GM12878 (cell line): ENCODE measurements at regions not wholly inside any gene's neighbourhood (a gene's known extent, or its start where the extent isn't known, plus 50 kb on each side); places are given as distances from the start of the nearest gene placed in this dataset.

Experiments
- ATAC-seq: fragments of 200-7000 bp; cut with Tn5 transposase; 3 replicates; pipeline ENCODE4 v1.9.1; 2020; ENCODE audit warnings: mild to moderate bottlenecking, moderate library complexity
- BruUV-seq: library from RNA; stranded (reverse); fragments of 400-500 nt; replicated peaks from 2 replicates; lab custom pipeline; 2021; lab: Mats Ljungman, UMichigan
- CTCF ChIA-PET: fragments of 300-600 bp; sonication (Branson Sonifier 250); formaldehyde crosslinking; extraction: SDS; loops from one replicate; lab custom pipeline; 2021; ENCODE audit warnings: inconsistent platforms; lab: Yijun Ruan, JAX
- POLR2A ChIA-PET: fragments of 350-600 bp; formaldehyde crosslinking; extraction: SDS; loops from one replicate; lab custom pipeline; 2021; ENCODE audit warnings: inconsistent platforms; lab: Charles Lee
- RAD21 ChIA-PET: fragments of 300-600 bp; sonication (Branson Sonifier 250); formaldehyde crosslinking; loops from one replicate; lab custom pipeline; 2023; ENCODE audit warnings: antibody characterized with exemption; ENCODE audit not compliant: unreplicated experiment; lab: Charles Lee
- SMC1A ChIA-PET: fragments of 300-600 bp; sonication (Branson Sonifier 250); formaldehyde crosslinking; loops from one replicate; lab custom pipeline; 2023; ENCODE audit not compliant: unreplicated experiment, uncharacterized antibody; lab: Charles Lee
- DNase-seq: peaks from one replicate; pipeline ENCODE4 v3.0.0-alpha.2; 2011; ENCODE audit warnings: low read depth, low spot score
- FAIRE-seq: peaks from 3 replicates; lab custom pipeline; 2011; peaks lifted over from hg19 to GRCh38; lab: Jason Lieb, UNC
- H2AFZ ChIP-seq: 2 replicates; pipeline ENCODE4 v1.6.0; 2011; ENCODE audit warnings: low read depth, low read length, control low read depth; ENCODE audit not compliant: control insufficient read depth
- H3K27ac ChIP-seq: 2 replicates; pipeline ENCODE4 v1.5.1; 2011; ENCODE audit warnings: control low read depth; ENCODE audit not compliant: control insufficient read depth, insufficient read depth
- H3K27me3 ChIP-seq, 2 experiments: replicated peaks in 1 of 2; 2 replicates each; pipeline versions ENCODE4 v1.6.0 to v1.6.1; 2011; ENCODE audit warnings: low read length in 1 of 2; ENCODE audit not compliant: control insufficient read depth in 2 of 2, insufficient read depth in 2 of 2
- H3K36me3 ChIP-seq, 2 experiments: 2 replicates each; pipeline ENCODE4 v1.5.1; 2011; ENCODE audit warnings: low read length in 1 of 2; ENCODE audit not compliant: control insufficient read depth in 2 of 2, insufficient read depth in 2 of 2
- H3K4me1 ChIP-seq: 2 replicates; pipeline ENCODE4 v1.6.1; 2011; ENCODE audit warnings: mild to moderate bottlenecking, low read length, moderate library complexity, mixed read lengths; ENCODE audit not compliant: control insufficient read depth, insufficient read depth
- H3K4me2 ChIP-seq: 2 replicates; pipeline ENCODE4 v1.6.0; 2011; ENCODE audit warnings: control low read depth; ENCODE audit not compliant: control insufficient read depth, insufficient read depth
- H3K4me3 ChIP-seq: fragments of 200-600 bp; sonication (generic); 2 replicates; pipeline ENCODE4 v1.5.1; 2016
- H3K79me2 ChIP-seq: 2 replicates; pipeline ENCODE4 v1.6.0; 2011; ENCODE audit warnings: low read length; ENCODE audit not compliant: control insufficient read depth, insufficient read depth
- H3K9ac ChIP-seq: 2 replicates; pipeline ENCODE4 v1.8.0; 2011; ENCODE audit warnings: low read length, control low read depth, mixed read lengths; ENCODE audit not compliant: control insufficient read depth, insufficient read depth
- H3K9me3 ChIP-seq: replicated peaks from 3 replicates; pipeline ENCODE4 v1.5.1; 2011; ENCODE audit warnings: mild to moderate bottlenecking, low read length; ENCODE audit not compliant: control insufficient read depth, insufficient read depth
- H4K20me1 ChIP-seq: 2 replicates; pipeline ENCODE4 v1.6.0; 2011; ENCODE audit not compliant: control insufficient read depth, insufficient read depth
- ATF2 ChIP-seq: IDR thresholded peaks from 2 replicates; pipeline ENCODE4 v1.6.1; 2012; ENCODE audit warnings: low read length, inconsistent platforms
- ATF7 ChIP-seq: fragments of 450-650 bp; IDR thresholded peaks from 2 replicates; pipeline ENCODE4 v1.6.1; 2016; ENCODE audit warnings: low read depth, mild to moderate bottlenecking
- BMI1 ChIP-seq: fragments of 450-650 bp; IDR thresholded peaks from 2 replicates; pipeline ENCODE4 v1.6.1; 2016; ENCODE audit warnings: mild to moderate bottlenecking, moderate library complexity, borderline replicate concordance
- CHD1 ChIP-seq: IDR thresholded peaks from 2 replicates; pipeline ENCODE4 v1.6.1; 2012; ENCODE audit warnings: low read depth, low read length, improper control_type of control experiment
- CUX1 ChIP-seq: IDR thresholded peaks from 2 replicates; pipeline ENCODE4 v1.6.1; 2012; ENCODE audit warnings: improper control_type of control experiment, low read depth, low read length; ENCODE audit not compliant: insufficient replicate concordance
- FOXK2 ChIP-seq: fragments of 450-650 bp; IDR thresholded peaks from 2 replicates; pipeline ENCODE4 v1.6.1; 2017; ENCODE audit warnings: mild to moderate bottlenecking, moderate library complexity
- HDGF ChIP-seq: fragments of 450-650 bp; IDR thresholded peaks from 2 replicates; pipeline ENCODE4 v1.6.1; 2016; ENCODE audit warnings: antibody characterized with exemption
- MLLT1 ChIP-seq: fragments of 450-650 bp; IDR thresholded peaks from 2 replicates; pipeline ENCODE4 v1.6.1; 2016; ENCODE audit warnings: mild to moderate bottlenecking
- MTA2 ChIP-seq: fragments of 450-650 bp; IDR thresholded peaks from 2 replicates; pipeline ENCODE4 v1.6.1; 2016; ENCODE audit warnings: low read depth, mild to moderate bottlenecking, moderate library complexity
- MXI1 ChIP-seq: fragments of 150-350 bp; IDR thresholded peaks from 2 replicates; pipeline ENCODE4 v1.6.1; 2011; ENCODE audit warnings: low read depth, mild to moderate bottlenecking, inconsistent platforms, low read length, improper control_type of control experiment
- NFXL1 ChIP-seq: fragments of 450-650 bp; IDR thresholded peaks from 2 replicates; pipeline ENCODE4 v1.6.1; 2017; ENCODE audit warnings: antibody characterized with exemption, mild to moderate bottlenecking, borderline replicate concordance
- PAX8 ChIP-seq: fragments of 450-650 bp; IDR thresholded peaks from 2 replicates; pipeline ENCODE4 v1.6.1; 2017; ENCODE audit warnings: mild to moderate bottlenecking, moderate library complexity
- PBX3 ChIP-seq: IDR thresholded peaks from 2 replicates; pipeline ENCODE4 v1.6.1; 2011; ENCODE audit warnings: mild to moderate bottlenecking, low read depth, low read length, moderate library complexity; ENCODE audit not compliant: insufficient replicate concordance
- WGBS: methylation state at CpG from one replicate; pipeline ENCODE4 v1.1.6; 2016; ENCODE audit warnings: low lambda C conversion rate; ENCODE audit not compliant: insufficient replicate concordance, insufficient coverage; ENCODE audit errors: missing lambda C conversion rate; 5-methylcytosine and 5-hydroxymethylcytosine counted together
- in situ Hi-C: fragments of 300-500 bp; cut with MboI; formaldehyde crosslinking; loops from 9 replicates; pipeline ENCODE4 v1.14.3; 2018; ENCODE audit warnings: mixed read lengths
- intact Hi-C: fragments of 100-400 bp; cut with micrococcal nuclease; formaldehyde crosslinking; loops from one replicate; pipeline ENCODE4 v1.14.2; 2022; ENCODE audit not compliant: unreplicated experiment

- intact Hi-C loops (no loop called here), in situ Hi-C loops (no loop called here)
- RAD21 ChIA-PET, result no interaction called here
- Histone ChIP-seq H3K27me3 (no peaks in the 10 kb centered on the region), H3K4me1 (no peaks in the 10 kb centered on the region), H3K36me3 (no peaks in the 10 kb centered on the region), H3K9me3 (no peaks in the 10 kb centered on the region), H3K79me2 (no peaks in the 10 kb centered on the region), H3K9ac (no peak overlapping the region), H3K4me3 (no peak overlapping the region), H3K4me2 (no peak overlapping the region), H3K27ac (no peak overlapping the region), H4K20me1 (no peaks in the 10 kb centered on the region), H2AFZ (no peak overlapping the region)
- no peak for DNase-seq
- SMC1A ChIA-PET, result no interaction called here
- no peak for FAIRE-seq
- POLR2A ChIA-PET, result interaction anchor here (0.7 kb wide), 1 partner anchor 110 kb away, joined by 3 read pairs; no protein-coding TSS in a partner anchor
- 0% methylated on average over 1 of the region's 1 CpG for WGBS
- BruUV-seq, result no TSS peak
- no peak for ATAC-seq
- CTCF ChIA-PET, result no interaction called here
- TF ChIP-seq BMI1 (no peak), MTA2 (no peak), HDGF (no peak), ATF7 (no peak), CHD1 (no peak), MXI1 (no peak), CUX1 (no peak), PAX8 (no peak), NFXL1 (no peak), PBX3 (no peak), ATF2 (no peak), FOXK2 (no peak), MLLT1 (no peak)
Measured at GRCh38 chr2:103235283-103235682, 473.5 kb downstream of the TMEM182 start.
